Naive thymus-derived CD4-positive, alpha-beta T cell (primary cell): ENCODE measurements at regions not wholly inside any gene's neighbourhood (a gene's known extent, or its start where the extent isn't known, plus 50 kb on each side); places are given as distances from the start of the nearest gene placed in this dataset.
"Not testable (repeated sequence)": the region's sequence is repeated elsewhere in the genome, so short reads cannot be mapped to it uniquely, and the experiment has no call there.

Experiments used
- ATAC-seq: fragments of 150-1000 bp; cut with Tn5 transposase; 2 replicates; pipeline ENCODE4 v1.10.0; 2021; ENCODE audit warnings: mild to moderate bottlenecking, moderate library complexity
- CTCF ChIA-PET: fragments of 350-600 bp; sonication (Branson Sonifier 250); formaldehyde crosslinking; loops from one replicate; lab custom pipeline; 2021; ENCODE audit warnings: antibody characterized with exemption; lab: Charles Lee
- POLR2A ChIA-PET: fragments of 350-600 bp; sonication (Branson Sonifier 250); formaldehyde crosslinking; loops from one replicate; lab custom pipeline; 2021; ENCODE audit warnings: antibody characterized with exemption, inconsistent platforms; lab: Charles Lee
- DNase-seq, 9 donors: peaks; one replicate each; pipeline versions ENCODE4 v3.0.0 to v3.0.0-alpha.2; 2020 to 2022; ENCODE audit warnings: mixed read lengths in 1 of 9
- H3K27ac ChIP-seq: one replicate; pipeline ENCODE4 v1.7.0; 2013; ENCODE audit warnings: mild to moderate bottlenecking, low read depth, low read length, moderate library complexity
- H3K27me3 ChIP-seq, 2 donors: one replicate each; pipeline ENCODE4 v1.7.0; 2013; ENCODE audit warnings: low read length in 2 of 2, mild to moderate bottlenecking in 2 of 2, moderate library complexity in 2 of 2; ENCODE audit not compliant: control insufficient read depth in 2 of 2, insufficient read depth in 2 of 2
- H3K36me3 ChIP-seq, 3 experiments: 1 replicate in 2 of 3; 2 replicates in 1 of 3; pipeline ENCODE4 v1.7.0; 2013; ENCODE audit warnings: low read length in 3 of 3, mild to moderate bottlenecking in 3 of 3, moderate library complexity in 1 of 3; ENCODE audit not compliant: insufficient read depth in 3 of 3, control insufficient read depth in 2 of 3
- H3K4me1 ChIP-seq, 2 donors: one replicate each; pipeline ENCODE4 v1.7.0; 2013; ENCODE audit warnings: low read length in 2 of 2, mild to moderate bottlenecking in 2 of 2, moderate library complexity in 1 of 2; ENCODE audit not compliant: control insufficient read depth in 2 of 2, insufficient read depth in 2 of 2
- H3K4me3 ChIP-seq: 2 replicates; pipeline ENCODE4 v1.7.0; 2013; ENCODE audit warnings: mild to moderate bottlenecking, low read length
- H3K9me3 ChIP-seq, 3 experiments: 1 replicate in 2 of 3; 2 replicates in 1 of 3; pipeline ENCODE4 v1.7.0; 2013; ENCODE audit warnings: low read length in 3 of 3; ENCODE audit not compliant: control insufficient read depth in 2 of 3
- H3K27ac Mint-ChIP-seq, 9 donors: one replicate each; pipeline ENCODE4 v1.8.0; 2020 to 2022; ENCODE audit warnings: mixed read lengths in 9 of 9, mild to moderate bottlenecking in 8 of 9, moderate library complexity in 5 of 9, inconsistent platforms in 2 of 9
- H3K27me3 Mint-ChIP-seq, 5 donors: one replicate each; pipeline ENCODE4 v1.8.0; 2021 to 2022; ENCODE audit warnings: mixed read lengths in 5 of 5, mild to moderate bottlenecking in 1 of 5
- H3K36me3 Mint-ChIP-seq, 5 donors: one replicate each; pipeline ENCODE4 v1.8.0; 2020 to 2022; ENCODE audit warnings: mixed read lengths in 5 of 5, mild to moderate bottlenecking in 3 of 5, inconsistent platforms in 1 of 5
- H3K4me1 Mint-ChIP-seq, 7 donors: one replicate each; pipeline ENCODE4 v1.8.0; 2020 to 2022; ENCODE audit warnings: mixed read lengths in 7 of 7, mild to moderate bottlenecking in 3 of 7, inconsistent platforms in 1 of 7
- H3K4me3 Mint-ChIP-seq, 10 donors: one replicate each; pipeline ENCODE4 v1.8.0; 2020 to 2022; ENCODE audit warnings: mild to moderate bottlenecking in 10 of 10, mixed read lengths in 10 of 10, moderate library complexity in 6 of 10, inconsistent platforms in 2 of 10
- H3K9me3 Mint-ChIP-seq, 11 donors: one replicate each; pipeline ENCODE4 v1.8.0; 2020 to 2022; ENCODE audit warnings: mixed read lengths in 11 of 11, mild to moderate bottlenecking in 4 of 11, inconsistent platforms in 1 of 11, moderate library complexity in 1 of 11
- intact Hi-C, 2 donors: fragments of 100-400 bp; cut with micrococcal nuclease; formaldehyde crosslinking; loops; one replicate each; pipeline ENCODE4 v1.15.1; 2023

DNA sequence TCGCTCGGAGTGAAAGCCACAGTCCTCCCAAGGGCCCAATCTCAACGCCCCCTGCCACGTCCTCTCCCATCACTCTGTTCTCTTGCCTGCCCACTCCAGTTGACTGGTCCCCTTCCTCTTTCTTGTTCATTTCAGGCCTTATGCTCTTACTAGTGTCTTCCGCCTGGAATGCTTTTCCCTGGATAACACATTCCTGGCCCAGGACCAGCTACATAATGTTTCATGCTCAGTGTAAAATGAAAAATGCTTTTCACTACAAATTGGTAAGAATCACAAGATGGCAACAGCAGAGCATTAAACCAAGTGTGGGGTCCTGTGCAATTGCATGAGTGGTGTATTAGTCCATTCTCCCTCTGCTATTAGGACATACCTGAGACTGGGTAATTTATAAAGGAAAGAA, 417.2 kb upstream of the KLHL29 start:
- H3K27me3 Mint-ChIP-seq = peaks cover 0 to 31% (median 18%) of the 10 kb centered on the region in 5 donors

DNA sequence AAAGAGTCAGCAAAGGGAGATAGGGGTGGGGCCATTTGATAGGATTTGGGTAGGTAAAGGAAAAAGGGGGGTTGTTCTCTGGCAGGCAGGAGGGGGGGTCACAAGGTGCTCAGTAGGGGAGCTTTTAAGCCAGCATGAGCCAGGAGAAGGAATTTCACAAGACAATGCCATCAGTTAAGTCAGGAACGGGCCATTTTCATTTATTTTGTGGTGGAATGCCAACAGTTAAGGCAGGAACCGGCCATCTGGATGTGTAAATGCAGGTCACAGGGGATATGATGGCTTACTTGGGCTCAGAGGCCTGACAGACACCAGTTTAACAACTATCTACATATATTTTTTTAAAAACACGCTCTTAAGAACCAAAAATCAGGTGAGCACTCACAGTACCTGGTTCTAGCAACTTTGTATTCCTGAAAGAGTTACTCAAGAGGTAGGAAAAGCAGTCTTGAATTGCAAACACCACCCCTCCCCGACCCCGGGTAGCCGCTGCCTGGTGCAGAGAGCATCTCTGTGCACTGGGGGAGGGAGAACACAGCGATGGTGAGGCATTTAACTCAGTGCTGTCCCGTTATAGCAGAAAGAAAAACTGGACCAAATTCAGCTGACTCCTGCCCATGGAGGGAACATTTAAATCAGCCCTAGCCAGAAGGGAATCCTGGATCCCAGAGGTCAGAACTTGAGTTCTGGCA, 414.5 kb upstream of the KLHL29 start:
- intact Hi-C loops = no loop called here
- H3K27ac Mint-ChIP-seq = no peak overlapping the region
- H3K27me3 Mint-ChIP-seq = peaks cover 0 to 31% (median 16%) of the 10 kb centered on the region in 5 donors
- H3K36me3 ChIP-seq = no peaks in the 10 kb centered on the region
- H3K4me3 ChIP-seq = no peak overlapping the region
- no peaks in the 10 kb centered on the region for H3K4me1 ChIP-seq
- H3K4me1 Mint-ChIP-seq = no peaks in the 10 kb centered on the region
- H3K27ac ChIP-seq = no peak overlapping the region
- H3K9me3 ChIP-seq = no peaks in the 10 kb centered on the region
- POLR2A ChIA-PET = no interaction called here
- H3K4me3 Mint-ChIP-seq = no peak overlapping the region
- no peaks in the 10 kb centered on the region for H3K27me3 ChIP-seq
- no peak for ATAC-seq
- no peaks in the 10 kb centered on the region for H3K36me3 Mint-ChIP-seq
- no peak for DNase-seq
- H3K9me3 Mint-ChIP-seq = peaks cover 0 to 8% (median 2%) of the 10 kb centered on the region in 11 donors
- CTCF ChIA-PET = interaction anchor here (0.7 kb wide), 1 partner anchor 205 kb away, joined by 7 read pairs; no protein-coding TSS in a partner anchor

More for the DNA sequence above, 417.2 kb upstream of the KLHL29 start:
- H3K9me3 Mint-ChIP-seq = peaks cover 0 to 8% (median 2%) of the 10 kb centered on the region in 11 donors
- no peaks in the 10 kb centered on the region for H3K36me3 ChIP-seq
- H3K4me3 Mint-ChIP-seq = no peak overlapping the region
- no peaks in the 10 kb centered on the region for H3K9me3 ChIP-seq
- H3K4me3 ChIP-seq = no peak overlapping the region
- no peak for ATAC-seq
- H3K4me1 Mint-ChIP-seq = no peaks in the 10 kb centered on the region
- H3K36me3 Mint-ChIP-seq = no peaks in the 10 kb centered on the region
- no peaks in the 10 kb centered on the region for H3K4me1 ChIP-seq
- POLR2A ChIA-PET = no interaction called here
- H3K27ac ChIP-seq = no peak overlapping the region
- H3K27me3 ChIP-seq = no peaks in the 10 kb centered on the region
- DNase-seq = no peak
- intact Hi-C loops = no loop called here
- CTCF ChIA-PET = no interaction called here
- no peak overlapping the region for H3K27ac Mint-ChIP-seq

- H3K4me3 Mint-ChIP-seq = no peak overlapping the region
- H3K27ac Mint-ChIP-seq = no peak overlapping the region
- no peak for DNase-seq
- H3K27me3 Mint-ChIP-seq = peaks cover 0 to 31% (median 14%) of the 10 kb centered on the region in 5 donors
- no peaks in the 10 kb centered on the region for H3K9me3 ChIP-seq
- no peaks in the 10 kb centered on the region for H3K36me3 Mint-ChIP-seq
- no peaks in the 10 kb centered on the region for H3K27me3 ChIP-seq
- H3K4me3 ChIP-seq = no peak overlapping the region
- intact Hi-C loops = no loop called here
- no peaks in the 10 kb centered on the region for H3K36me3 ChIP-seq
- H3K27ac ChIP-seq = no peak overlapping the region
- ChIA-PET POLR2A (no interaction called here), CTCF (no interaction called here)
- peaks cover 0 to 8% (median 2%) of the 10 kb centered on the region in 11 donors for H3K9me3 Mint-ChIP-seq
- H3K4me1 ChIP-seq = no peaks in the 10 kb centered on the region
- ATAC-seq = no peak
- H3K4me1 Mint-ChIP-seq = no peaks in the 10 kb centered on the region
Observed at GRCh38 chr2:22970991-22971390, 414.0 kb upstream of the KLHL29 start.

DNA sequence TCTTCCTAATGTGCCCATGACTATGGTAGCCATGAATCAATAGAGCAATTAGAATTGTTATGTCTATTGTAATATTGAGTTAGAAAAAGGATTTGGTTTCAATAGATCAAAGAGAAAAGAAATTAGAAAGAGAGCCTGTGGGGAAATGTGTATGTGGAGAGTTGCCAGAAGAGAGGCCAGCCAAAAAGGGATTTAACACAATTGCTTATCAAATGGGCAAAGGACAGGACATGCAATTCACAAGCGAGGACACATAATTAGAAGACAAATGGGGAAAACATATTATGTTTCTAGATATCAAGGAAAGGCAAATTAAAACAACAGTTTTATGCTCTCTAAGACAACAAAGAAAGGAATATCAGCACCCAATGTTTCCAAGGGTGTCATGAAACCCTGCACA, 403.2 kb upstream of the KLHL29 start:
- peaks cover 0 to 18% (median 8%) of the 10 kb centered on the region in 5 donors for H3K27me3 Mint-ChIP-seq
- no peak overlapping the region for H3K4me3 ChIP-seq
- DNase-seq (no peak), ATAC-seq (no peak)
- no peaks in the 10 kb centered on the region for H3K27me3 ChIP-seq
- ChIA-PET CTCF (no interaction called here), POLR2A (no interaction called here)
- H3K4me1 ChIP-seq = no peaks in the 10 kb centered on the region
- H3K4me1 Mint-ChIP-seq = no peaks in the 10 kb centered on the region
- peaks cover 0 to 10% (median 4%) of the 10 kb centered on the region in 11 donors for H3K9me3 Mint-ChIP-seq
- intact Hi-C loops = no loop called here
- H3K4me3 Mint-ChIP-seq = no peak overlapping the region
- H3K27ac ChIP-seq = no peak overlapping the region
- H3K36me3 ChIP-seq = no peaks in the 10 kb centered on the region
- no peaks in the 10 kb centered on the region for H3K9me3 ChIP-seq
- no peak overlapping the region for H3K27ac Mint-ChIP-seq
- peaks cover 0 to 5% (median 0%) of the 10 kb centered on the region in 5 donors for H3K36me3 Mint-ChIP-seq

GRCh38 chr2:22984152-22984551, 400.8 kb upstream of the KLHL29 start:
- POLR2A ChIA-PET, H3K4me1 ChIP-seq, H3K4me1 Mint-ChIP-seq, DNase-seq, H3K27ac Mint-ChIP-seq, CTCF ChIA-PET, H3K27me3 ChIP-seq, H3K27ac ChIP-seq, intact Hi-C loops, H3K36me3 ChIP-seq, ATAC-seq, H3K4me3 Mint-ChIP-seq, H3K9me3 ChIP-seq, H3K4me3 ChIP-seq, H3K36me3 Mint-ChIP-seq: not testable (repeated sequence)
- Mint-ChIP-seq H3K9me3 (peaks cover 0 to 10% (median 4%) of the 10 kb centered on the region in 11 donors), H3K27me3 (peaks cover 0 to 14% (median 0%) of the 10 kb centered on the region in 5 donors)

- H3K9me3 Mint-ChIP-seq = peaks cover 0 to 4% (median 0%) of the 10 kb centered on the region in 11 donors
- H3K27ac Mint-ChIP-seq = no peak overlapping the region
- DNase-seq (no peak), ATAC-seq (no peak)
- Histone ChIP-seq H3K36me3 (no peaks in the 10 kb centered on the region), H3K27me3 (no peaks in the 10 kb centered on the region), H3K4me1 (no peaks in the 10 kb centered on the region), H3K27ac (no peak overlapping the region), H3K9me3 (no peaks in the 10 kb centered on the region), H3K4me3 (no peak overlapping the region)
- H3K36me3 Mint-ChIP-seq = no peaks in the 10 kb centered on the region
- no peak overlapping the region for H3K4me3 Mint-ChIP-seq
- intact Hi-C loops = no loop called here
- ChIA-PET POLR2A (no interaction called here), CTCF (no interaction called here)
- no peaks in the 10 kb centered on the region for H3K4me1 Mint-ChIP-seq
- no peaks in the 10 kb centered on the region for H3K27me3 Mint-ChIP-seq
Observed at GRCh38 chr2:22990246-22990645, 394.7 kb upstream of the KLHL29 start.

DNA sequence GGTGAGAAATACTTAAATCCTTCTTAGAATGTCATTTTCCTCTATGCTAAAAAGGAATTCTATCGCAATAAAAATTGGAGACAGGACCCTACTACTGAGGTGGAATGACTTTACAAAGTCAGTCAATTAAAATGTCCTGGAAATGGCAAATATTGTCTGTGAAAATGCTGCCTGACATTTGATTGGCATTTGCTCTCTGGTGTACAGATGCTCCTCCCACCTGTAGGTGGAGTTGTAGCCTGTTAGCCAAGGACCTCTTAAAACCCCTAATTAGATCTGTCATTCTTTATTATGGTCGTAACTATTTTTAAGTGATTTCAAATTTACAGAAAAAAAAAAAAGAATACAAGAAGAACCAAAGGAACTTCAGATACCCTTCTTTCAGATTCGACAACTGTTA, 393.1 kb upstream of the KLHL29 start:
- CTCF ChIA-PET = no interaction called here
- H3K4me1 Mint-ChIP-seq = no peaks in the 10 kb centered on the region
- H3K4me3 Mint-ChIP-seq = no peak overlapping the region
- H3K9me3 Mint-ChIP-seq = peaks cover 0 to 4% (median 0%) of the 10 kb centered on the region in 11 donors
- H3K27me3 ChIP-seq = no peaks in the 10 kb centered on the region
- DNase-seq = no peak
- H3K36me3 ChIP-seq = no peaks in the 10 kb centered on the region
- H3K27ac ChIP-seq = no peak overlapping the region
- intact Hi-C loops = no loop called here
- no peak overlapping the region for H3K27ac Mint-ChIP-seq
- no peaks in the 10 kb centered on the region for H3K27me3 Mint-ChIP-seq
- ATAC-seq = no peak
- H3K9me3 ChIP-seq = no peaks in the 10 kb centered on the region
- no peak overlapping the region for H3K4me3 ChIP-seq
- no peaks in the 10 kb centered on the region for H3K36me3 Mint-ChIP-seq
- H3K4me1 ChIP-seq = no peaks in the 10 kb centered on the region
- POLR2A ChIA-PET = no interaction called here
